HCT116 (cell line): ENCODE measurements at regions not wholly inside any gene's neighbourhood (a gene's known extent, or its start where the extent isn't known, plus 50 kb on each side); places are given as distances from the start of the nearest gene placed in this dataset.
"Not testable (repeated sequence)": the region's sequence is repeated elsewhere in the genome, so short reads cannot be mapped to it uniquely, and the experiment has no call there.

Experiments used
- ATAC-seq: fragments of 200-7000 bp; cut with Tn5 transposase; 2 replicates; pipeline ENCODE4 v1.9.1; 2020; ENCODE audit warnings: mild to moderate bottlenecking, moderate library complexity
- BruUV-seq: library from RNA; stranded (reverse); fragments of 400-500 nt; replicated peaks from 2 replicates; lab custom pipeline; 2021; lab: Mats Ljungman, UMichigan
- CTCF ChIA-PET: fragments of 300-600 bp; sonication (Branson Sonifier 250); formaldehyde crosslinking; loops from one replicate; lab custom pipeline; 2021; ENCODE audit warnings: antibody characterized with exemption; lab: Charles Lee
- POLR2A ChIA-PET: fragments of 300-600, 350-600 bp; sonication (Branson Sonifier 250); formaldehyde crosslinking; loops from one replicate; lab custom pipeline; 2021; ENCODE audit warnings: antibody characterized with exemption; lab: Charles Lee
- RAD21 ChIA-PET, 2 experiments: fragments of 300-600 bp; sonication (Branson Sonifier 250); formaldehyde crosslinking; loops; one replicate each; lab custom pipeline; 2023; ENCODE audit warnings: low total read pairs in 2 of 2; ENCODE audit not compliant: uncharacterized antibody in 2 of 2, unreplicated experiment in 2 of 2, low non-redundant PET in 1 of 2; lab: Charles Lee
- DNase-seq: peaks from one replicate; pipeline ENCODE4 v3.0.0-alpha.2; 2010; ENCODE audit warnings: low read depth, low spot score
- H2AFZ ChIP-seq: fragments of 200-600 bp; shearing (Covaris generic), sonication (generic); 2 replicates; pipeline ENCODE4 v1.6.1; 2017; ENCODE audit warnings: low read depth, mixed run types, mixed read lengths, antibody characterized with exemption, low read length; ENCODE audit not compliant: poor library complexity, severe bottlenecking
- H3K27ac ChIP-seq: 2 replicates; pipeline ENCODE4 v1.5.1; 2012; ENCODE audit warnings: low read depth, low read length
- H3K27me3 ChIP-seq: fragments of 200-600 bp; sonication (generic); 2 replicates; pipeline ENCODE4 v1.6.1; 2016; ENCODE audit warnings: mixed run types, low read length, mixed read lengths; ENCODE audit not compliant: insufficient read depth
- H3K36me3 ChIP-seq, 2 experiments: fragments of 200-500 bp in 1 of 2; fragments of 200-600 bp in 1 of 2; sonication (Bioruptor generic) in 1 of 2; sonication (generic) in 1 of 2; 2 replicates each; pipeline versions ENCODE4 v1.5.1 to v1.6.1; 2014 to 2016; ENCODE audit warnings: low read length in 2 of 2, inconsistent platforms in 1 of 2, mixed read lengths in 1 of 2, mixed run types in 1 of 2; ENCODE audit not compliant: insufficient read depth in 2 of 2, control insufficient read depth in 1 of 2
- H3K4me1 ChIP-seq, 2 experiments: fragments of 200-600 bp in 1 of 2; sonication (generic) in 1 of 2; 2 replicates each; pipeline versions ENCODE4 v1.5.1 to v1.6.1; 2012 to 2017; ENCODE audit warnings: low read length in 2 of 2, inconsistent platforms in 1 of 2, mild to moderate bottlenecking in 1 of 2, mixed read lengths in 1 of 2, mixed run types in 1 of 2, moderate library complexity in 1 of 2; ENCODE audit not compliant: insufficient read depth in 2 of 2, control insufficient read depth in 1 of 2
- H3K4me2 ChIP-seq: fragments of 200-600 bp; sonication (generic); 2 replicates; pipeline ENCODE4 v1.6.1; 2017; ENCODE audit warnings: mixed run types, low read length, mixed read lengths
- H3K4me3 ChIP-seq, 2 experiments: fragments of 200-600 bp in 1 of 2; sonication (generic) in 1 of 2; replicated peaks in 1 of 2; 2 replicates each; pipeline ENCODE4 v1.5.1; 2011 to 2016; ENCODE audit warnings: low read length in 2 of 2, control low read depth in 1 of 2, low read depth in 1 of 2, mild to moderate bottlenecking in 1 of 2, mixed read lengths in 1 of 2, mixed run types in 1 of 2
- H3K79me2 ChIP-seq: fragments of 200-600 bp; sonication (generic); 2 replicates; pipeline ENCODE4 v1.6.1; 2017; ENCODE audit warnings: mild to moderate bottlenecking, mixed run types, low read length, moderate library complexity, mixed read lengths; ENCODE audit not compliant: insufficient read depth
- H3K9ac ChIP-seq: fragments of 200-600 bp; sonication (generic); 2 replicates; pipeline ENCODE4 v1.6.1; 2016; ENCODE audit warnings: low read length, mixed read lengths
- H3K9me2 ChIP-seq: fragments of 200-600 bp; sonication (generic), shearing (Covaris generic); 2 replicates; pipeline ENCODE4 v1.6.1; 2017; ENCODE audit warnings: mixed run types, mild to moderate bottlenecking, moderate library complexity; ENCODE audit not compliant: insufficient read depth
- H3K9me3 ChIP-seq, 2 experiments: fragments of 200-500 bp in 1 of 2; fragments of 200-600 bp in 1 of 2; sonication (Bioruptor generic) in 1 of 2; sonication (generic) in 1 of 2; 2 replicates each; pipeline ENCODE4 v1.6.1; 2014 to 2017; ENCODE audit warnings: low read length in 2 of 2, mixed read lengths in 2 of 2, inconsistent platforms in 1 of 2, low read depth in 1 of 2, mild to moderate bottlenecking in 1 of 2, mixed run types in 1 of 2, moderate library complexity in 1 of 2; ENCODE audit not compliant: control insufficient read depth in 1 of 2, insufficient read depth in 1 of 2
- H4K20me1 ChIP-seq: fragments of 200-600 bp; sonication (generic), shearing (Covaris generic); 2 replicates; pipeline ENCODE4 v1.6.1; 2017; ENCODE audit warnings: mixed run types, mild to moderate bottlenecking, moderate library complexity; ENCODE audit not compliant: insufficient read depth
- YY1 ChIP-seq: IDR thresholded peaks from 2 replicates; pipeline ENCODE4 v1.6.1; 2011; ENCODE audit warnings: low read length, low read depth, moderate library complexity, mild to moderate bottlenecking; ENCODE audit not compliant: insufficient replicate concordance; ENCODE audit errors: extremely low read depth
- ZNF274 ChIP-seq: fragments of 200-500 bp; sonication (Bioruptor generic); IDR thresholded peaks from 2 replicates; pipeline ENCODE4 v1.6.1; 2014; ENCODE audit warnings: mild to moderate bottlenecking, low read depth, low read length, inconsistent platforms
- intact Hi-C: fragments of 100-400 bp; cut with micrococcal nuclease; formaldehyde crosslinking; loops from 2 replicates; pipeline ENCODE4 v1.10.0; 2022
- TF ChIP-seq, protein P1 (sequence below): IDR thresholded peaks from 2 replicates; pipeline ENCODE4 v1.6.1; 2012

DNA sequence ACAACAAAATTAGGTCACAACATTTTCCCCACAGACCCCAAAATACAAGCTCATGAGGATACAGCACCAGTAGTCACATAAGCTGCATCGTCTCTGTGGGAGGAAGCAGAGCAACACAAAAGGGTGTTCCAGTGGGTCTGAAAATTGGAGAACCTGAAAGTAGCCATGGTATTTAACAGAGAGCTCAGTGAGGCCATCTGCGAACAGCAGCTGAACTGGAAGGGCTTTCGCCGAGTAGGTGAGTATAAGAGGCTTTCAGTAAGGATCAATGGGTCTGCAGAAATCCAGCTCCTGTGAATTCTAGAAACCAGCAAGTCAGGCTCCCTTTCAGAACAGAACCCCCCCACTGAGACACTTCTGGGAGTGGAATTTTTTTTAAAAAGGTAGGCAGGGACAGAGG lies 120.0 kb upstream of the RREB1 start:
- ChIA-PET CTCF (no interaction called here), RAD21 (no interaction called here), POLR2A (no interaction called here)
- BruUV-seq: no TSS peak
- Histone ChIP-seq H3K4me1 (peaks cover 0 to 9% of the 10 kb centered on the region in 2 experiments; a peak in 3 of 4 replicates), H2AFZ (no peak overlapping the region), H3K9me2 (no peaks in the 10 kb centered on the region), H4K20me1 (no peaks in the 10 kb centered on the region), H3K27me3 (no peaks in the 10 kb centered on the region), H3K9me3 (no peaks in the 10 kb centered on the region), H3K27ac (no peak overlapping the region), H3K4me2 (no peak overlapping the region), H3K79me2 (no peaks in the 10 kb centered on the region), H3K9ac (no peak overlapping the region), H3K4me3 (no peak overlapping the region), H3K36me3 (no peaks in the 10 kb centered on the region)
- ATAC-seq: no peak
- DNase-seq: no peak
- intact Hi-C loops: no loop called here
- TF ChIP-seq YY1 (no peak), ZNF274 (no peak)
- TF ChIP-seq, protein P1, sequence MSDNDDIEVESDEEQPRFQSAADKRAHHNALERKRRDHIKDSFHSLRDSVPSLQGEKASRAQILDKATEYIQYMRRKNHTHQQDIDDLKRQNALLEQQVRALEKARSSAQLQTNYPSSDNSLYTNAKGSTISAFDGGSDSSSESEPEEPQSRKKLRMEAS: no peak

DNA sequence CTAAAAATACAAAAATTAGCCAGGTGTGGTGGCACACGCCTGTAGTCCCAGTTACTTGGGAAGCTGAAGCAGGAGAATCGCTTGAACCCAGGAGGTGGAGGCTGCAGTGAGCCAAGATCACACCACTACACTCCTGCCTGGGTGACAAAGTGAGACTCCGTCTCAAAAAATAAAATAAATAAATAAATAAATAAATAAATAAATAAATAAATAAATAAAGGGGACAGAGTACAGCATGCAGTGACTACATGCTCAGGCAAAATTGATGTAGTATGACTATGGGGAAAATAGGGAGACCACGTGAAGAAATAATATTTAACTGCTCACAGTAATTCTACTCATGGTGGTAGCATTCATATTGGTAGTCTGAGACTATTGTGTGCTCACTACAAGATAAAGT lies 117.7 kb upstream of the RREB1 start:
- DNase-seq, H3K27ac ChIP-seq, H3K9me2 ChIP-seq, RAD21 ChIA-PET, H3K4me2 ChIP-seq, H3K27me3 ChIP-seq, ATAC-seq, H2AFZ ChIP-seq, H3K9me3 ChIP-seq, H3K36me3 ChIP-seq, H4K20me1 ChIP-seq, intact Hi-C loops, H3K4me1 ChIP-seq, H3K4me3 ChIP-seq, BruUV-seq, POLR2A ChIA-PET, H3K79me2 ChIP-seq, H3K9ac ChIP-seq, CTCF ChIA-PET: not testable (repeated sequence)
